HG03175 (cell line): ENCODE measurements at regions not wholly inside any gene's neighbourhood (a gene's known extent, or its start where the extent isn't known, plus 50 kb on each side); places are given as distances from the start of the nearest gene placed in this dataset.
"Not testable (repeated sequence)": the region's sequence is repeated elsewhere in the genome, so short reads cannot be mapped to it uniquely, and the experiment has no call there.

ENCODE experiments used
- ATAC-seq: cut with Tn5 transposase; IDR thresholded peaks from one replicate; pipeline ENCODE4 v1.9.1; 2021; ENCODE audit warnings: mild to moderate bottlenecking, moderate library complexity; ENCODE audit not compliant: unreplicated experiment

DNA sequence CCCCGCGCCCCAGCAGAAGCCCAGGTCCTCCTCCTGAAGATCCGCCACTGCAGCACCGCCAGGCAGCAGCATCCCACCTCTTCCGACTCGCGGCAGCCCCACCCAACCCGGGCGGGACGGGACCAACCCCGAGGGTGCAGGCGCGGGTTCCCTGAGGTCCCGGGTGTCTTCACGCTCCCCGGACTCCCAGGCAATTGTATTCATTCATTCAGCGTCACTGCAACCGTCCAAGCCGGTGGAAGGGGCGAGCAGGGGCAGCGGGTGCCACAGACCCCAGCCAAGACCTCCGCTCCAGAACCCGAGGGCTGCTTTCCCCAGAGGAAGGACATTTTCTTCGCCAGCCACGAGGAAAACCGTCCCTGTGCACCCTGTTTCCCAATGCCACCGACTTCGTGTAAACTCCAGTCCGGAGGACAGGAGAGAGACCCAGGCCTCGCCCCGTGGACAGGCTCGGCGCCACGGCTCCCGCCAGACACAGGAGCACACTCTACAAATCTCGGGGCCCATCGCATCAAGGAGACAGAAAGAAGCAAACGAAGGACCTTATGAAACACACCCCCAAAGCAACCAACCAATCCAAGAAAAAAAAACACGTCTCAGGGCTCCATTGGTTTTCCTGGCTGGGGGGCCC lies 1471.5 kb downstream of the FOXD4L5 start:
- not testable (repeated sequence) for ATAC-seq

DNA sequence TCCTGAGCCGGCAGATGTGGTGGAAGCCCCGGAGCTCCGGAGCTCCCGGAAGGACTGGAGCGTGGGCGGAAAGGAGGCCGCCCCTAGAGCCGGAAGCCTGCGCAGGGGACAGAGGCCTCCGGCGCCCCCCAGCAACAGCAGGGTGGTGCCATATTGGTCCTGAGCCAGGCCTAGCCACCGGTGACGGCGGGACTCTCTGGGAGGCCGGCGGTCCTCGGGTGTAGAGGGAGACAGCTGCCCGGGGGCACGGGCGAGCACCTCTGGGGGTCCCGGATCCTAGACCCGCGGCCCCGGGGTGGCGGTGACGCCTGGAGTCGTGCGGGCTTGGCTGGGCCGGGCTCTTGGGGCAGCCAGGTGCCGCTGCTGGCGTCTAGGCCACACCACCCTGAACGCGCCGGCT lies 1472.2 kb downstream of the FOXD4L5 start:
- peak; percentile 67 for ATAC-seq

DNA sequence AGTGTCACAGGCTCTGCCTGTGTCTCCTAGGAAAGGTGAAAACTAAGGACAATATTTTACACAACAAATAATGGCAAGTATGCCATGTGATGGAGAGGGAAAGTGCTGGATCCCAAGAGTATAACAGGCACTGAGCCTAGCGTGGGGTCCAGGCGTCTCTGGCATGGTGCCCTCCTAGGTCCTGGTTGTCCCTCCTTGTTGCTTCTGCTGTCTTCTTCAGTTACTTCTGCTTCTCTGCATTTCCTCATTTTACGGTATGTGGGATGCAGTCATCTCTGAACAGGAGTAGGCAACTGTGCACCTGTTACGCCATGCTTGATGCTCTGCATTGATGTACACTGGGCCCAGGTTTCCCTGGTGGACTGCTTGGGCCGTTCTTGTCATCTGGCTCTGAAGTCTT lies 1480.8 kb downstream of the FOXD4L5 start:
- not testable (repeated sequence) for ATAC-seq

DNA sequence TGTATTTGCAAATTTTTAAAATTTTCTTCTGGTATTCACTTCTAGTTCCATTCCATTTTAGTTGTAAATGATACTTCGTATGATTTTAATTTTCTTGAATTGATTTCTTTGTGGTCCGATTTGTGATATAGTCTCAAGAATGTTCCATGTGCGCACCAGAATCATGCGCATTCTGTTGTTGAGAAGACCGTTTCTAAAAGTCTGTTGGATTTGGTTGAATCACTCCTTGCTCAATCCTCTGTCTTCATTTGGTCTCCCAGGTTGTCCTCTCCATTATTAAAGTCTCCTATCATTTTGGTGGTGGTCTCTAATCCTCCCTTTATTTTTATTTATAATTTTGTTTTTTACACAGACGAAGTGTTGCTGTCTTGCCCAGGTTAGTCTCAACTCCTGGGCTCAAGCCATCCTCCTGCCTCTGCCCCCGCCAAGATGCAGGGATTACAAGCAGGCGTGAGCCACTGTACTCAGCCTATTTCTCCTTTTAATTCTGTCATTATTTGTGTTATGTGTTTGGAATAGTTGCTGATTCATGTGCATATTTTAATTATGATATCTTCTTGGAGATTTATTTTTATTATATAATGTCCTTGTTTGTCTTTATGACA lies 1490.8 kb downstream of the FOXD4L5 start:
- not testable (repeated sequence) for ATAC-seq

DNA sequence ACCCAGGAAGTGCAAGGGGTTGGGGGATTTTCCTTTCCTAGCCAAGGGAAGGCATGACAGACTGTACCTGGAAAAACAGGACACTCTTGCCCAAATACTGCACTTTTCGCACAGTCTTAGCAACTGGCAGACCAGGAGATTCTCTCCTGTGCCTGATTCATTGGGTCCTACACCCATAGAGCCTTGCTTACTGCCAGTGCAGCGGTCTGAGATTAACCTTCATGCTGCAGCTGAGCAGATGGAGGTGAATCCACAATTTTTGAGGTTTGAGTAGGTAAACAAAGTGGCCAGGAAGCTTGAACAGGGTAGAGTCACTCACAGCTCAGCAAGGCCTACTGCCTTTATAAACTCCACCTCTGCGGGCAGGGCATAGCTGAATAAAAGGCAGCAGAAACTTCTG lies 1497.6 kb downstream of the FOXD4L5 start:
- not testable (repeated sequence) for ATAC-seq

DNA sequence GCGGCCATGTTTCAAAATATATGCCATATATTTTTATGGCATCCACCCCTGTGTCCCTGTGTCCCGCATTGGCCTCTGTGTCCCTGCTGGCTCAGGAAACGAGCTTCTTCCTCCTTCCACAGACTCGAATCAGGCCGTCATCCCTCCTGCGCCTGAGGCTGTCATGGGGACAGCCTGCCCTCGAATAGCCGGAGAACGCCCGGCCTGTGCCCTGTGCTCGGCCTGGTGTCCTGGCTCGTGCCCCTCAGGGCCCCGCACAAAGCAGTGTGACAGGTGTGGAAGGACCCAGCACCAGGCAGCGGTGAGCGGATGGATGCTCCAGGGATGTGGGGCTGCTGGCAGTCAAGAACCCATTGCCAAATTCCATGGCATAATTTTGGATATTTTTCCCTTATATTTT lies 1500.0 kb downstream of the FOXD4L5 start:
- ATAC-seq: not testable (repeated sequence)

DNA sequence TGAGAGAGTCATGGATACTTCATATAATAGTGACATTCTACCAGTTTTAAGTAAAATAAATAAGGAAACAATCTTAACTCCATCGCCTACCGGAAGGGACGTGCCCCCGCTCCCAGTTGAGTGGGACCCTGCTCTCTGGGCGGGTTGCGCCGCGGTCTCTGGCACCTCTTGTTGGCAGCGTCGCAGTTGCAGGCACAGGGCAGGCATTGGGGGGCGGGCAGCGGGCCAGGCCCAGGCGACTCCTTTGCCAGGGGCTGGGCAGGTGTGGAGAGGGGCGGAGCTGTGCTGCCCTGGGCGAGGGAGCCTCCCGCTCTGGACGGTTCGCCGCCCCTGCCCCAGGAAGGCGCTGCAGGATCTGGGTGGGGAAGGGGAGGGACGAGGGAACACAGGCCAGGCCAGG lies 1500.6 kb downstream of the FOXD4L5 start:
- ATAC-seq: not testable (repeated sequence)

DNA sequence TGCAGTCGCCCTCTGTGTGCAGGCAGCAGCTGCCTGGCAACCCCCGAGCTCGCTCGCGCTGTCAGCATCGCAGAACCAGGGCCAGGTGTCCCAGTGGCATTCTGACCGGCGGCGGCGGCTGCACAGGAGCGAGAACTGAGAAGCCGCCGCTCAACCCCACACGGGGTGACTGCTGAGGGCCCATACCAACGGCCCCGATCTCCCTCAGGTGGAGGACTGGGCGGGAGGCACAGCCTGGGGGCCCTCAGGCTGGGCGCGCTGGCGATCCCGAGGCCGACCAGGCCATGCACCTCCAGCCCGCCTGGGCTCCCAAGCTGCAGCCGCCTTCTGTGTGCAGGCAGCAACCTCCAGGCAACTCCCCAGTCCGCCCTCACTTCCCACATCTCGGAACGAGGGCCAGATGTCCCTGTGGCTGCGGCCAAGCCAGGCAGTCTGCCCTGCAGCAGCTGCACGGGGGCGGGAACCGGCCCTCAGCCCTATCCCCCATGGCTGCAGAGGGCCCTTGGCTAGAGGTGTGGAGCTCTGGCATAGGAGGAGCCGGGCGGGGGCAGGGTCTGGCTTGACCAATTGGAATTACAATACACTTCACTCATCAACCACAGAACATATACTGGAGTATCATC lies 1503.1 kb downstream of the FOXD4L5 start:
- ATAC-seq: peak; percentile 29

DNA sequence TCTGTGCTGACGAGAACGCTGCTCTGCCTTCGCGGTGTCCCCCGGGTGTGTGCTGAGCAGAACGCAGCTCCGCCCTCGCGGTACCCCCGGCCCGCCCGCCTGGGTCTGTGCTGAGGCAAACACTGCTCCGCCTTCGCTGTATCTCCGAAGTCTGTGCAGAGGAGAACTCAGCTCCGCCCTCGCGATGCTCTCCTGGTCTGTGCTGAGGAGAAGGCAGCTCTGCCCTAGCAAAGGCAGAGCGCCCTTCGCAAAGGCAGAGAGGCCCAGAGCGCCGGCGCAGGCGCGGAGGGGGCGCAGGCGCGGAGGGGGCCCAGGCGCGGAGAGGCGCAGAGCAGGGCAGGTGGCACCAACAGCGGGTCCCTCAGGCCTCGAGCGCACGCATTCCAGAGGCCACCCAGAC lies 1503.6 kb downstream of the FOXD4L5 start:
- peak; percentile 92 for ATAC-seq

DNA sequence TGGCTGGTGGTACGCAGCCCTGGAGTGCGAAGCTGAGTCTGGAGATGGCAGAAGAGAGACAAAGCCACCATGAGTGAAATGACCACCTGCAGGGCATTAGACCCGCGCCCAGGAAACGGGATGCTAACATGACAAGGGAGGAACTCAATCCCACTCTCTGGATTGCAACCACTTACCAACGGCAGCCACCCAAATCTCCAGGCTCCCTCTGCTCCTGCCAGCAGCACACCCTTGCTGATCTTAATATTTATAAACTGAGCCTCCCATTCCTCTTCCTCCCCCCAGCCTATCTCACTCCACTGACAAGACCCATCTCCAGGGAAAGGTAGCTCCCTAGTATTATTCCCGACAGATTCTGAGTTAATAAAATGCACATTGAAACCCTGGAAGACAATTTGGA lies 1508.8 kb downstream of the FOXD4L5 start:
- not testable (repeated sequence) for ATAC-seq

DNA sequence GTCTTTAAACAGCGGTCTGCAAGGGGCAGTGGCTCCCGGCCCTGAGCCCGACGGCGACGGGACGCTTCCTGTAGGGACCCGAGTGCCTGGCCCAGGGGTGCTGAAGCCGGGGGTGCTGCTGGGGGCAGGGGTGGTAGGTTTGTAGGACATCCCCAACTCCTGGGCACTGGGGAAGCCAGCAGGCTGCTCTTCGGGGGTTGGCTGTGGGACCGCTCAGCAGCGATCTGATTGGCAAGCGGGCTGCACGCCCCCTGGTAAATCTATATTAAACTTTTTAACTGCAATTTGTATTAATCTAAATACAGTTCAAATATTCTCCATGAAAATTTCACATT lies 1510.0 kb downstream of the FOXD4L5 start:
- not testable (repeated sequence) for ATAC-seq

DNA sequence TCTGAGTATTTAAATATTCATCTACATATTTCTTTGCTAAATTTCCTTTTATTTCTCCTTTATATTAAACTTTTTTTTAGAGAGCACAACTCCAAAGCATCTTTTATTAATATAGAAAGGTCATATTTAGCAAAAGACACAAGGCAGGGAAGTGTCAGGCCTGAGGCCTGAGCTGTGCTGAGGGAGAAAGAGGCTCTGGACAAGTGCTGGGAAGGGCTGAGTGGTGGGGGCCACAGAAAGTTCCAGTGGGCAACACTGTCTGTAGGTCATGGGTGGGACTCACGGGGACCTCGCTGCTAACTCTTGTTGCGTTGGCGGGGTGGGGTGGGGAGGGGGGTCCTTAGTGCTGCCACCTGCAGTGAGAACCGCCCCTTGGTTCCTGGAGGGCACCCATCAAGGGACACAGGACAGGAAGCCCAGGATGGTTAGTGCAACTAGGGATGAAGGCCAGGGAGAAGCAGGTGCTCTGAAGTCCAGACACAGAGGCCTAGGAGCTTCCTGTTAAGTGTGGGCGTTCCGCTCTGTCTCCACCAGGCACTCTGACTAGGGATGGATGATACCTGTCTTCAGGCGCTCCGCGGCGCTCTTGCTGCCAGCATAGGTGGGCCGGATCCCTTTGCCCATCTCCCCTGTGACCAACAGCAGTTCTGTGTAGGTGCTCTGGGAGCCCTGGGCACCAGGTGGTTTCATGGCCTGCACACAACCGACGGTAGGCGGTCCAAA lies 1510.5 kb downstream of the FOXD4L5 start:
- ATAC-seq: not testable (repeated sequence)

DNA sequence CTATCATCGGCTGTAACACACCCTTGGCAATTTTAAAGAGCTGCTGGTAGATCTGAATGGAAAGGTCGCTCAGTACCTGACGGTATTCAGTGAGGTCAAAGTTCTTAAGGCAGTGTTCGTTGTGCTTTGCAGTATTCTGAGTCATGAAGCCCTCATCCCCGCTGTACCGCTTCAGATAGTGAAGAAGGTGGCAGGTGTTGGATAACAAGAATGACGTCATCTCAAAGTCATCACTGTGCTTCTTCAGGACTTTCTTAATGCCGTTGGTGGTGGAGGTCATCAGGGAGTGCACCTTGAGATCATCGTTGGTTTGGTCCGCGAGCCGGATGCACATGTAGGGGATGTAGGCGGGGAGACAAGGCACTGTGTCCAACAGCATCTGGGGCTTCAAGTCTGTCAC lies 1522.8 kb downstream of the FOXD4L5 start:
- not testable (repeated sequence) for ATAC-seq

DNA sequence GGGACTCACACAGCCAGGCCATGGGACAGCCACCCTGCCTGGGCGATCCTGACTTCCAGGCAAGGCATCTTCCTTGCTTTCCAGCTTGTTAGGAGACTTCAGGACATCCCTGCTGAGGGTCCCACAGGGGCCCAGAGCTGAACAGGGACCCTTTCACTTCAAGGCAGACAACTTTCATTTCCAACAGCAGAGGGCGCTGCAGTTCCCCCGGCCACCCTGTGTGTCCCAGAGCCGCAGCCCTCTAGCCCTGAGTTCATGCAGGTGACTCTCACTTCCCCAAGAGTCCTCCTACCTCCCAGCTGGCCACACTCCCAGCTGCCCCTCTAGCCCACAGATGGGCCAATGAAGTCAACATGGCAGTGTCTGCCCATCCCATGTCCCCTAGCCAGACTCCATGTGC lies 1556.0 kb downstream of the FOXD4L5 start:
- ATAC-seq: not testable (repeated sequence)

DNA sequence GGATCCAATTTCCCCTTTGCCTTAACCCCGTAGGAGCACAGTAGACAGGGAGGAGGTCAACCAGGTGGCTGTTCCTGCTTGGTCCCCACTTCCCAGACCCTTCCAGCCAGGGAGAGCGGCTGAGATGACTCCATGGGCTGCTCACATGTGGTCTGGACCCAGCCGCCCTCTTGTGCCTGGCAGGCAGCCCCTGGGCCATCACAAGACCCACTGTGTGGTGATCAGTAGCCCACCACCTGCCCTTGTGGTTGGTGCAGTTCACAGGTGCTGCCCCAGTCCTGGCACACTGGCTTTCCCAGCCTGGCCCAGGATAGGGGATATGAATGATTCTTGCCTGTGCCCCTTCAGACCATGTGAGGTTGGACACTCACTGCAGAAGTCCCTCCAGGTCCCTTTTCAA lies 1556.7 kb downstream of the FOXD4L5 start:
- no peak for ATAC-seq

DNA sequence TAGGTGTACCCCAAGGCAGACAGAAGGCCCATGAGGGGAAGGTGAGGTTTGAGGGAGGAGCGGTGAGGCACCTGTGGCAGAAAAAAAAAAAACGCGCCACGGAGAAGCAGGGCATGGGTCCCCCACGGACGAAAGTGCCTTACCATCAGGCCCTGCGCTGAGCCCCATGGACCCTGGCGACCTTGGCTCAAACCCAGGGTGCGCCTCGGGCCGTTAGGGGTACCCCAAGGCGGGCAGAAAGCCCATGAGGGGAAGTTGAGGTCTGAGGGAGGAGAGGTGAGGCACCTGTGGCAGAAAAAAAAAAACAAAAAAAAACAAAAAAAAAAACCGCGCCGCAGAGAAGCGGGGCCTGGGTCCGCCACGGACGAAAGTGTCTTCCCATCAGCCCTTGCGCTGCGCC lies 1576.7 kb downstream of the FOXD4L5 start:
- ATAC-seq: not testable (repeated sequence)

DNA sequence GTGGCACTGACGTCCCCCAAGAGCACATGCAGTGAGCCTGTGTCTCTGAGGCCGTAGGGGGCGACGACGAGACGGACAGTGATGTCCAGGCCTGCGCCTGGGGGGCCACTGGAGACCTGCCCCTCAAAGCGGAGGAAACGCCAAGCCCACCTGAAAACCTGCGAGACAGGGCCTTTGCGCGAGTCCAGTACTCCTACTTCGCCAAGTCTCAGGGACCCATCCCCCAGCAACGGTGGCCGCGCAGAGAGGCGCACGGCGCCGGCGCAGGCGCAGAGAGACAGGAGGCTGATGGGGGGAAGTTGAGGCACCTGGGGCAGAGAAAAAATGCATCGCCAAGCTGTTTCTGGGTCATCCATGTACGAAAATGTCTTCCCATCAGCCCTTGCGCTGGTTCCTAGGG lies 1580.6 kb downstream of the FOXD4L5 start:
- ATAC-seq: not testable (repeated sequence)

DNA sequence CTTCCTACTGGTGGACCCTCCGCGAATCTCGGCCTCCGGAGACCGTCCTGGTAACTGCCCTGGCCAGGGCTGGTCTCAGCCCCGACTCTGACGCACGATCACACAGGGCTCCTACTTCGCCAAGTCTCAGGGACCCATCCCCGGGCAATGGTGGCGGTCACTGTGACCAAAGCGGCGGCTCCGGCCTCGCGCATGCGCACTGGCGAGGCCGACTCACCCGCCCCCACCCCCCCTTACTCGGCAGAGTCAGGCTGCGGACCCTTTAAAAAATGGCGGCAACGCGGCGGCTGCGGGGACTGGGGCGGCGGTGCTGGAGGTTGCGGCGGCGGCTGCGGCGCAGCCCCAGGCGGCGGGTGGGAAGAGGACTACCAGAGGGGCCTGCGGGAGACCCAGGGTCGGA lies 1581.3 kb downstream of the FOXD4L5 start:
- ATAC-seq: not testable (repeated sequence)

DNA sequence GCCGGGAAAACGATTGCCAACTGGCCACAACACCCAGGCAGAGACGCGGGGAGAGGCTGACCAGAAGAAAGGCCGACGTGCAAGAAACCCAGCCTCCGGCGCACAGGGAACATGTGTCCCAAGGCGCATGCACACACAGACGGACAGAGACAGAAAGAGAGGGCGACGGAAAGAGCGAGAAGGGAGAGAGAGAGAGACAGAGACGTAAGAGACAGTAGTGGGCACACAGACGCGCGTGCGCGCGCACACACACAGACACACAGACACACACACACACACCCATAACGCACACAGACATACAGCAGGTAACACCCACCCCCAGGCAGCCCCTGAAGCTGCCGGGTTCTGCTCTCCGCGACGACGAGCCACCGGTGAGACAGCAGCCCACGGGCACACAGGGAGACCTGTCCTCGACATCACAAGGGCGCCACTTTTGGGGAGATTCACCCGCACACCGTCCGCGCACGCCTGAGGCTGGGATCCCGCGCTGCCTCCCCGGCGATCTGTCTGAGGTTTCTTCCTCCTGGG lies 1581.8 kb downstream of the FOXD4L5 start:
- ATAC-seq: not testable (repeated sequence)
